Heart left ventricle (tissue), 13 donors: ENCODE measurements at regions not wholly inside any gene's neighbourhood (a gene's known extent, or its start where the extent isn't known, plus 50 kb on each side); places are given as distances from the start of the nearest gene placed in this dataset.
"Not testable (repeated sequence)": the region's sequence is repeated elsewhere in the genome, so short reads cannot be mapped to it uniquely, and the experiment has no call there.

Experiments used
- CTCF ChIP-seq, 12 donors: fragments of 200-600 bp; sonication (generic) in 4 of 12; IDR thresholded peaks; one replicate each; pipeline versions ENCODE4 v1.5.0 to v1.8.0; 2018 to 2022; ENCODE audit warnings: antibody characterized with exemption in 12 of 12, mild to moderate bottlenecking in 5 of 12
- POLR2A ChIP-seq, 2 donors: fragments of 450-650 bp; IDR thresholded peaks; one replicate each; pipeline ENCODE4 v1.6.1; 2017; ENCODE audit warnings: antibody characterized with exemption in 2 of 2, mild to moderate bottlenecking in 2 of 2, moderate library complexity in 2 of 2
- donor health status: ischemic (EF 13 %, LVEDD 7.1; RV severe dilation, severe dysfunction).
- donor health status: DM: no; HTN: yes; CAD: no.
- donor health status: DM: no; HTN: no; CAD: no.
- donor health status: ischemic (EF 25% LVEDD 6.9; RV normal size, moderate dysfunction).
- donor health status: ischemic (EF 25% LVEDD 5.7; RV mildly dilated, moderate dysfunction).
- donor health status: ischemic (EF 35%, LVEDD 5.7; RV mildly dilated, moderate dysfunction).
- donor health status: nonischemic (EF 11% LVEDD 7.7; RV severe dilation, severe dysfunction).
- donor health status: DM: yes; HTN: yes; CAD: no.
- donor health status: PGD.
- donor health status: ischemic (EF 29% LVEDD 5.4; RV normal size, mild dysfunction).
- donor health status: nonischemic (EF 23%, LVEDD 6.1; RV moderate dilation, normal function).

GRCh38 chr1:168837230-168837629, 108.2 kb upstream of the DPT start:
- TF ChIP-seq CTCF, POLR2A (IDR thresholded peaks at IDR 0.05): not testable (repeated sequence)
